Liver (tissue), 3 donors: ENCODE measurements at regions not wholly inside any gene's neighbourhood (a gene's known extent, or its start where the extent isn't known, plus 50 kb on each side); places are given as distances from the start of the nearest gene placed in this dataset.

Source experiments
- EGR1 ChIP-seq, 2 donors: IDR thresholded peaks; 2 replicates each; pipeline ENCODE4 v1.6.1; 2016 to 2018; ENCODE audit warnings: antibody characterized with exemption in 2 of 2, low read depth in 2 of 2
- ZBTB33 ChIP-seq: IDR thresholded peaks from 2 replicates; pipeline ENCODE4 v1.6.1; 2016; ENCODE audit warnings: antibody characterized with exemption
- TF ChIP-seq, protein P1 (sequence below): fragments of 150-350 bp; IDR thresholded peaks from 2 replicates; pipeline ENCODE4 v1.5.1; 2017; ENCODE audit warnings: improper control_type of control experiment, low read depth, low read length; ENCODE audit not compliant: missing input control
- TF ChIP-seq, protein P2 (sequence below): IDR thresholded peaks from 2 replicates; pipeline ENCODE4 v1.6.1; 2016; ENCODE audit warnings: antibody characterized with exemption
- donor health status: healthy.
- donor health status: healthy.

DNA sequence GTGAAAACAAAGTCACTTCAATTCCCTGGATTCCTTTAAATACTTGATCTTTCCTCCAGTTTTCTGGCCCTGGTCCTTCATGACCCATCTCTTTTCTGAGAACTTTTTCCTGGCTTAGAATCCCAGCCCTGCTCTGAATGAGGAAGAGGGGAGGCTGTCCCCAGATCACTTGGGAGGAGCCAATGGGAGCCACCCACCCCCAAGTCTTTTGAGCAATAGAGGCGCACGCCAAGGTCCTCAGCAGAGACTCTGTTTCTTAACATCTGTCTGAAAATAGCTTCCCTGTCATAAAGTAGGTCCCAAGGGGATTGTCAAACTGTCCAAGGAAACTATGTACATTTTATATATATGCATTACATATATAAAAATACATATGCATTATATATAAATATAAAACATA is 126.8 kb downstream of the ADRA2A start:
- TF ChIP-seq, protein P1, sequence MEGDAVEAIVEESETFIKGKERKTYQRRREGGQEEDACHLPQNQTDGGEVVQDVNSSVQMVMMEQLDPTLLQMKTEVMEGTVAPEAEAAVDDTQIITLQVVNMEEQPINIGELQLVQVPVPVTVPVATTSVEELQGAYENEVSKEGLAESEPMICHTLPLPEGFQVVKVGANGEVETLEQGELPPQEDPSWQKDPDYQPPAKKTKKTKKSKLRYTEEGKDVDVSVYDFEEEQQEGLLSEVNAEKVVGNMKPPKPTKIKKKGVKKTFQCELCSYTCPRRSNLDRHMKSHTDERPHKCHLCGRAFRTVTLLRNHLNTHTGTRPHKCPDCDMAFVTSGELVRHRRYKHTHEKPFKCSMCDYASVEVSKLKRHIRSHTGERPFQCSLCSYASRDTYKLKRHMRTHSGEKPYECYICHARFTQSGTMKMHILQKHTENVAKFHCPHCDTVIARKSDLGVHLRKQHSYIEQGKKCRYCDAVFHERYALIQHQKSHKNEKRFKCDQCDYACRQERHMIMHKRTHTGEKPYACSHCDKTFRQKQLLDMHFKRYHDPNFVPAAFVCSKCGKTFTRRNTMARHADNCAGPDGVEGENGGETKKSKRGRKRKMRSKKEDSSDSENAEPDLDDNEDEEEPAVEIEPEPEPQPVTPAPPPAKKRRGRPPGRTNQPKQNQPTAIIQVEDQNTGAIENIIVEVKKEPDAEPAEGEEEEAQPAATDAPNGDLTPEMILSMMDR: no peak
- TF ChIP-seq EGR1 (IDR thresholded peaks at IDR 0.05; ENCODE audit: low read depth in 2 of 2) (no peak), ZBTB33 (no peak)
- TF ChIP-seq, protein P2, sequence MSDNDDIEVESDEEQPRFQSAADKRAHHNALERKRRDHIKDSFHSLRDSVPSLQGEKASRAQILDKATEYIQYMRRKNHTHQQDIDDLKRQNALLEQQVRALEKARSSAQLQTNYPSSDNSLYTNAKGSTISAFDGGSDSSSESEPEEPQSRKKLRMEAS: no peak
